Hepatocyte (in vitro differentiated cells): ENCODE measurements at regions not wholly inside any gene's neighbourhood (a gene's known extent, or its start where the extent isn't known, plus 50 kb on each side); places are given as distances from the start of the nearest gene placed in this dataset.

Source experiments
- DNase-seq: peaks from one replicate; pipeline ENCODE4 v3.0.0-alpha.2; 2016; ENCODE audit warnings: low spot score
- H2AFZ ChIP-seq: fragments of 200-600 bp; sonication (generic); 2 replicates; pipeline ENCODE4 v1.6.0; 2016; ENCODE audit warnings: antibody characterized with exemption, mild to moderate bottlenecking
- H3K27ac ChIP-seq: fragments of 200-600 bp; sonication (generic); 2 replicates; pipeline ENCODE4 v1.5.1; 2016; ENCODE audit warnings: mild to moderate bottlenecking
- H3K27me3 ChIP-seq: fragments of 200-600 bp; sonication (generic); 2 replicates; pipeline ENCODE4 v1.6.1; 2016
- H3K36me3 ChIP-seq: fragments of 200-600 bp; sonication (generic); replicated peaks from 2 replicates; pipeline ENCODE4 v1.5.1; 2016; ENCODE audit warnings: low read depth; ENCODE audit not compliant: insufficient read depth
- H3K4me1 ChIP-seq: fragments of 200-600 bp; sonication (generic); 2 replicates; pipeline ENCODE4 v1.5.1; 2016; ENCODE audit warnings: mild to moderate bottlenecking, moderate library complexity; ENCODE audit not compliant: insufficient read depth
- H3K4me2 ChIP-seq: fragments of 200-600 bp; sonication (generic); 2 replicates; pipeline ENCODE4 v1.6.0; 2016
- H3K4me3 ChIP-seq: fragments of 200-600 bp; sonication (generic); 2 replicates; pipeline ENCODE4 v1.5.1; 2016; ENCODE audit warnings: mild to moderate bottlenecking
- H3K79me2 ChIP-seq: fragments of 200-600 bp; sonication (generic); 2 replicates; pipeline ENCODE4 v1.6.0; 2017; ENCODE audit warnings: mild to moderate bottlenecking
- H3K9me2 ChIP-seq: fragments of 200-600 bp; sonication (generic); replicated peaks from 2 replicates; pipeline ENCODE4 v1.6.0; 2017; ENCODE audit warnings: mild to moderate bottlenecking; ENCODE audit not compliant: insufficient read depth
- H3K9me3 ChIP-seq: fragments of 200-600 bp; sonication (generic); 2 replicates; pipeline ENCODE4 v1.5.1; 2016; ENCODE audit warnings: low read depth, mild to moderate bottlenecking
- H4K20me1 ChIP-seq: fragments of 200-600 bp; sonication (generic); 2 replicates; pipeline ENCODE4 v1.6.0; 2016; ENCODE audit warnings: mild to moderate bottlenecking; ENCODE audit not compliant: insufficient read depth, poor library complexity, severe bottlenecking
- EZH2 ChIP-seq: fragments of 200-600 bp; sonication (generic); IDR thresholded peaks from 2 replicates; pipeline ENCODE4 v1.6.1; 2016; ENCODE audit warnings: antibody characterized with exemption, mild to moderate bottlenecking, borderline replicate concordance
- EZH2phosphoT487 ChIP-seq: fragments of 200-600 bp; sonication (generic); IDR thresholded peaks from one replicate; pipeline ENCODE4 v1.6.1; 2018; ENCODE audit warnings: antibody characterized with exemption, mild to moderate bottlenecking, low read depth, moderate library complexity; ENCODE audit not compliant: unreplicated experiment, severe bottlenecking
- WGBS: methylation state at CpG from one replicate; pipeline ENCODE4 v1.1.6; 2016; ENCODE audit warnings: low lambda C conversion rate; ENCODE audit errors: missing lambda C conversion rate; 5-methylcytosine and 5-hydroxymethylcytosine counted together
- TF ChIP-seq, protein P1 (sequence below): fragments of 200-600 bp; sonication (generic); IDR thresholded peaks from 2 replicates; pipeline ENCODE4 v1.5.1; 2016; ENCODE audit warnings: antibody characterized with exemption, mild to moderate bottlenecking; ENCODE audit not compliant: poor library complexity

GRCh38 chr16:48008011-48008525 is 147.7 kb downstream of the ABCC12 start:
- no peaks in the 10 kb centered on the region for H3K9me3 ChIP-seq
- no peak overlapping the region for H2AFZ ChIP-seq
- no peak overlapping the region for H3K27ac ChIP-seq

GRCh38 chr16:48004141-48004695 is 151.6 kb downstream of the ABCC12 start:
- H3K9me2 ChIP-seq: no peaks in the 10 kb centered on the region
- no peaks in the 10 kb centered on the region for H3K79me2 ChIP-seq
- no peaks in the 10 kb centered on the region for H3K4me1 ChIP-seq
- no peak overlapping the region for H2AFZ ChIP-seq
- H3K9me3 ChIP-seq: no peaks in the 10 kb centered on the region
- TF ChIP-seq EZH2: no peak
- H3K4me2 ChIP-seq: no peak overlapping the region
- 89% methylated on average over 3 of the region's 3 CpGs for WGBS
- H3K27me3 ChIP-seq: no peaks in the 10 kb centered on the region
- DNase-seq: no peak
- H4K20me1 ChIP-seq: no peaks in the 10 kb centered on the region
- H3K4me3 ChIP-seq: no peak overlapping the region
- H3K27ac ChIP-seq: no peak overlapping the region
- H3K36me3 ChIP-seq: no peaks in the 10 kb centered on the region

More at GRCh38 chr16:48008011-48008525, 147.7 kb downstream of the ABCC12 start:
- Histone ChIP-seq H3K4me3 (no peak overlapping the region), H4K20me1 (no peaks in the 10 kb centered on the region), H3K79me2 (no peaks in the 10 kb centered on the region), H3K9me2 (no peaks in the 10 kb centered on the region), H3K4me1 (no peaks in the 10 kb centered on the region), H3K4me2 (no peak overlapping the region), H3K36me3 (no peaks in the 10 kb centered on the region), H3K27me3 (no peaks in the 10 kb centered on the region)
- DNase-seq: no peak
- TF ChIP-seq, protein P1, sequence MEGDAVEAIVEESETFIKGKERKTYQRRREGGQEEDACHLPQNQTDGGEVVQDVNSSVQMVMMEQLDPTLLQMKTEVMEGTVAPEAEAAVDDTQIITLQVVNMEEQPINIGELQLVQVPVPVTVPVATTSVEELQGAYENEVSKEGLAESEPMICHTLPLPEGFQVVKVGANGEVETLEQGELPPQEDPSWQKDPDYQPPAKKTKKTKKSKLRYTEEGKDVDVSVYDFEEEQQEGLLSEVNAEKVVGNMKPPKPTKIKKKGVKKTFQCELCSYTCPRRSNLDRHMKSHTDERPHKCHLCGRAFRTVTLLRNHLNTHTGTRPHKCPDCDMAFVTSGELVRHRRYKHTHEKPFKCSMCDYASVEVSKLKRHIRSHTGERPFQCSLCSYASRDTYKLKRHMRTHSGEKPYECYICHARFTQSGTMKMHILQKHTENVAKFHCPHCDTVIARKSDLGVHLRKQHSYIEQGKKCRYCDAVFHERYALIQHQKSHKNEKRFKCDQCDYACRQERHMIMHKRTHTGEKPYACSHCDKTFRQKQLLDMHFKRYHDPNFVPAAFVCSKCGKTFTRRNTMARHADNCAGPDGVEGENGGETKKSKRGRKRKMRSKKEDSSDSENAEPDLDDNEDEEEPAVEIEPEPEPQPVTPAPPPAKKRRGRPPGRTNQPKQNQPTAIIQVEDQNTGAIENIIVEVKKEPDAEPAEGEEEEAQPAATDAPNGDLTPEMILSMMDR: no peak
- no peak for TF ChIP-seq EZH2phosphoT487
- TF ChIP-seq EZH2: no peak
- 91% methylated on average over 7 of the region's 7 CpGs for WGBS

DNA sequence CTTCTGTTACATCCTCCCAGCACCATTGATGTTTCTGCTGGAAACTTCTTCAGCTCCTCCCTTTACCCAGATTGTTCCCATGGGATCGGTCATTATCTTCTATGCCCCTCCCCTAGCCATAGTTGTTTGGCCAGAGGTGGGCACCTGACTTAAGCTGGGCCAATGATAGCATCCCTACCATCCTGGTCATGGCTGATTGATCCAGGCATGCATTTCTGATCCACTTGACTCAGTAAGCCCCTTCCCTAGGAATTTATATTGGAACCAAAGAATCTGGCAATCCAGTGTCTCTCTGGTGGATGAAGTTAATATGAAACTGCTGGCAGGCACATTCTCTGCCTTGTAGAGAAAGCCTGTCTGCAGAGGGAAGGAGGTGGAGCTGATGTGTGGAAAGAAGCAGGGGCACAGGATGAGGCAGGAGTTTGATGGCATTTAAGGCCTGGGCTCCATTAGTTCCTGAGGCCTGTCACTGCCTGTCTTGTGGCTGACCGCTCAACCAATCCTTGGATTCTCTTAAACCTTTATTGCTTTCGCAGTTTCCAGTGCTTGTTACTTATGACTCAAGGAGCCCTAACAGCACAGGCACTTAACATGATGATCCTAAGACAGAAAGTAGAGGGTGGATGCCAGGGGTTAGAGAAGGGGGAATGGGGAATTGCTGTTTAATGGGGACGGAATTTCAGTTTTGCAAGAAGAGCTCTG is 152.4 kb downstream of the ABCC12 start:
- no peak for DNase-seq
- H3K9me2 ChIP-seq: no peaks in the 10 kb centered on the region
- no peaks in the 10 kb centered on the region for H4K20me1 ChIP-seq
- WGBS: 73% methylated on average over 4 of the region's 4 CpGs
- H3K79me2 ChIP-seq: no peaks in the 10 kb centered on the region
- H3K27me3 ChIP-seq: no peaks in the 10 kb centered on the region
- H3K36me3 ChIP-seq: no peaks in the 10 kb centered on the region
- H3K27ac ChIP-seq: no peak overlapping the region
- no peak overlapping the region for H3K4me2 ChIP-seq
- TF ChIP-seq, protein P1: no peak
- TF ChIP-seq EZH2: no peak
- no peak for TF ChIP-seq EZH2phosphoT487
- no peak overlapping the region for H2AFZ ChIP-seq
- H3K9me3 ChIP-seq: no peaks in the 10 kb centered on the region
- no peak overlapping the region for H3K4me3 ChIP-seq
- no peaks in the 10 kb centered on the region for H3K4me1 ChIP-seq

DNA sequence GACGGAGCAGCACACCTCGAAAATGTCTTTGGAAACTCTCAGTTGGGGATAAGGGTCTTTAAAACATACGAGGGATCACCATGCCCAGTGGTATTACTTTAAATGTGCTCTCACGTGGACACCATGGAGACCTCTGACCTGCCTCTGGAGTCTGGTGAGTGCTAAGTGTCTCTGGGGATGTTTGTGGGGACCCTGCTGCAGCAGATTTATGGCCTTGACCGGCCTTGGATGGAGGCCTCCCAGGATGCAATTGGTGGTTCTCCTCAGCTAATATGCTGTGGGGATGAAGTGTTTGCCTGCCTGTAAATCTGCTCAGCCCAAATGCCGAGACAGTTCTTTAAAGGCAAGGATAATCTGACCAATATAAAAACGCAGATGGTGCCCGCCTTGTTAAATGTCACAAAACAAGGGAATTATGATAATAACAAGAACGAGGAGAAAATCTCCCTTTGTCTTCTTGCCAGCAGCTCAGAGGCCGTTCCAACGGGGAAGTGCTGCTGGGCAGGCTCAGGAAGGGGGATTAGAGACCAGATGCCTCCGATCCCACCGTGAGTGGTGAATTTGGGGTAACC is 154.4 kb downstream of the ABCC12 start:
- Histone ChIP-seq H3K9me2 (no peaks in the 10 kb centered on the region), H3K4me3 (no peak overlapping the region), H2AFZ (no peak overlapping the region), H3K27ac (no peak overlapping the region), H3K4me2 (no peak overlapping the region), H3K4me1 (no peaks in the 10 kb centered on the region), H3K79me2 (no peaks in the 10 kb centered on the region), H3K9me3 (no peaks in the 10 kb centered on the region), H3K27me3 (no peaks in the 10 kb centered on the region), H3K36me3 (no peaks in the 10 kb centered on the region), H4K20me1 (no peaks in the 10 kb centered on the region)
- DNase-seq: no peak
- TF ChIP-seq EZH2phosphoT487: no peak
- TF ChIP-seq EZH2: no peak
- TF ChIP-seq, protein P1: no peak
- WGBS: 76% methylated on average over 13 of the region's 13 CpGs
